WTC11 (cell line): ENCODE measurements at regions not wholly inside any gene's neighbourhood (a gene's known extent, or its start where the extent isn't known, plus 50 kb on each side); places are given as distances from the start of the nearest gene placed in this dataset.

Experiments used
- ATF2 ChIP-seq: sonication (generic); formaldehyde crosslinking; IDR thresholded peaks from 2 replicates; pipeline ENCODE4 v1.8.1; 2022; ENCODE audit warnings: low read depth, missing genetic modification reagents, borderline replicate concordance
- ATF3 ChIP-seq: sonication (generic); formaldehyde crosslinking; conservative IDR thresholded peaks from 2 replicates; pipeline ENCODE4 v1.8.1; 2022; ENCODE audit warnings: mild to moderate bottlenecking, missing genetic modification reagents
- CTCF ChIP-seq: fragments of 200-600 bp; IDR thresholded peaks from 2 replicates; pipeline ENCODE4 v1.8.0; 2022; ENCODE audit warnings: antibody characterized with exemption
- ESRRA ChIP-seq: sonication (generic); formaldehyde crosslinking; IDR thresholded peaks from 2 replicates; pipeline ENCODE4 v1.8.1; 2022; ENCODE audit warnings: mild to moderate bottlenecking, missing genetic modification reagents, borderline replicate concordance
- FOXJ3 ChIP-seq: sonication (generic); formaldehyde crosslinking; IDR thresholded peaks from 2 replicates; pipeline ENCODE4 v1.9.0; 2021; ENCODE audit warnings: missing genetic modification reagents, mild to moderate bottlenecking, borderline replicate concordance
- JUN ChIP-seq: sonication (generic); formaldehyde crosslinking; IDR thresholded peaks from 2 replicates; pipeline ENCODE4 v1.8.0; 2023; ENCODE audit warnings: mild to moderate bottlenecking, missing genetic modification reagents
- NR2C2 ChIP-seq: sonication (generic); formaldehyde crosslinking; IDR thresholded peaks from 2 replicates; pipeline ENCODE4 v1.8.0; 2022; ENCODE audit warnings: mild to moderate bottlenecking, missing genetic modification reagents
- PRDM15 ChIP-seq: sonication (generic); formaldehyde crosslinking; IDR thresholded peaks from 2 replicates; pipeline ENCODE4 v1.8.0; 2022; ENCODE audit warnings: missing genetic modification reagents
- PREB ChIP-seq: sonication (generic); formaldehyde crosslinking; IDR thresholded peaks from 2 replicates; pipeline ENCODE4 v1.8.1; 2022; ENCODE audit warnings: mild to moderate bottlenecking, missing genetic modification reagents, moderate library complexity, borderline replicate concordance
- SP1 ChIP-seq: sonication (generic); formaldehyde crosslinking; conservative IDR thresholded peaks from 2 replicates; pipeline ENCODE4 v1.8.1; 2022; ENCODE audit warnings: missing genetic modification reagents
- TF ChIP-seq, protein P1 (sequence below): sonication (generic); formaldehyde crosslinking; IDR thresholded peaks from 2 replicates; pipeline ENCODE4 v1.8.1; 2022; ENCODE audit warnings: mild to moderate bottlenecking, moderate library complexity, missing genetic modification reagents
- TF ChIP-seq, protein P2 (sequence below): fragments of 250-450 bp; sonication (Bioruptor Pico); conservative IDR thresholded peaks from 2 replicates; pipeline ENCODE4 v1.9.0; 2021; ENCODE audit warnings: mild to moderate bottlenecking

DNA sequence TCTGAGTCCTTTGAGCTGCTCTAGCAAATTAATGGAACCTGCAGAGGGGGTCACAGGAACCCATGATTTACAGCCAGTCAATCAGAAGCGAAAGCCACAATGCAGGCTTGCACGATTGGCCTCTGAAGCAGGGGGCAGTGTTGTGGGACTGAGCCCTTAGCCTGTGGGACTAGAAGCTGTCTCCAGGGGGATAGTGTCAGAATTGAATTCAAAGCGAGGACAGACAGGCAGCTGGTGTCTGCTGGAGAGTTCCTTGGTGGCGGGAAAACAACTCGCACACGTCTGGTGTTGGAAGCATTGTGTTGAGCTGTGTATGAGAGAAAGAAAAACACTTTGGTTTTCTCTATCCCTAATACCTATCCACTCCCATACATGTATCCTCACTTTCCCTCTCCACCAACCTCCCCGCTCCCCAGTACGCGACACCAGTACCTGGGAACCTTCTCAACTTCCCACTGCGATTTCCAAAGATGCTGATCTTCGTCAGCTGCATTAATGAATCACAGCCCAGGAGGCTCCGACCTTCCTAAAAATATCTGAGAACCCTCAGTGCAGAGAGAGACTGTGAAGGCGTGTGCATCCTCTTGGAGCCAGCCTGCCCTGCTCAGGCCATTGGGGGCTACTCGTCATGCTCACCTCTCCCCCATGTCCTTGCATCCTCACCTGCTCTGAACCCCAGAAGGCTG, 88.2 kb downstream of the HS1BP3 start:
- TF ChIP-seq PREB (CRISPR knock-in tag) (no peak), CTCF (no peak), FOXJ3 (CRISPR knock-in tag) (no peak), ATF2 (CRISPR knock-in tag) (no peak), ESRRA (CRISPR knock-in tag) (no peak), SP1 (CRISPR knock-in tag) (no peak), ATF3 (CRISPR knock-in tag) (no peak), NR2C2 (no peak), PRDM15 (no peak), JUN (CRISPR knock-in tag) (no peak)
- TF ChIP-seq, protein P1, sequence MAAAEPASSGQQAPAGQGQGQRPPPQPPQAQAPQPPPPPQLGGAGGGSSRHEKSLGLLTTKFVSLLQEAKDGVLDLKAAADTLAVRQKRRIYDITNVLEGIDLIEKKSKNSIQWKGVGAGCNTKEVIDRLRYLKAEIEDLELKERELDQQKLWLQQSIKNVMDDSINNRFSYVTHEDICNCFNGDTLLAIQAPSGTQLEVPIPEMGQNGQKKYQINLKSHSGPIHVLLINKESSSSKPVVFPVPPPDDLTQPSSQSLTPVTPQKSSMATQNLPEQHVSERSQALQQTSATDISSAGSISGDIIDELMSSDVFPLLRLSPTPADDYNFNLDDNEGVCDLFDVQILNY = no peak
- TF ChIP-seq, protein P2, sequence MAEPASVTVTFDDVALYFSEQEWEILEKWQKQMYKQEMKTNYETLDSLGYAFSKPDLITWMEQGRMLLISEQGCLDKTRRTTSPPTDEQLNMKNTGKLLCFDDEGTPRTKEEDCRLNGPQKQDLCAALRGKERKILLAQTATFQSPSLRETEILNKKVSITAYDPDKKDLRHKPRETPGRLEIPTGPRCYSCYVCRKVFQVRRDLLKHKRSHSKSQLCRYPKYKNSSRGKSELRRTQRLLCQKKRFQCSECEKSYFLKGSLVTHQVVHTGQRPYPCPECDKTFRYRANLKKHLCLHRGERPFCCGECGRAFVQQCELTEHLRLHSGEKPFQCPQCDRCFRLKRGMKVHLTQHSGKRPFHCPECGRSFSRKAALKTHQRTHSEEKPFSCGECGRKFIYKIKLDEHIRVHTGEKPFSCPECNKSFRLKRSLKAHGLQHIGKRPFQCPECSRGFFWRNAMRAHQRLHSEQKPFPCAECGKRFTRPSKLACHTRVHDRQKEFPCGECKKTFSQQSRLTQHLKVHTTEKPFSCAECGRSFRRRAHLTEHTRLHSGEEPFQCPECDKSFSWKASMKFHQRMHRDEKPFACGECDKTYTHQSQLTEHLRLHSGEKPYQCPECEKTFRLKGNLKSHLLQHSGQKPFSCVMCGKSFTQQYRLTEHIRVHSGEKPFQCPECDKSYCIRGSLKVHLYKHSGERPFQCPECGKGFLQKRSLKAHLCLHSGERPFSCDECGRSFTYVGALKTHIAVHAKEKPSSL (CRISPR knock-in tag) = no peak
